Keratinocyte (primary cell): ENCODE measurements at regions not wholly inside any gene's neighbourhood (a gene's known extent, or its start where the extent isn't known, plus 50 kb on each side); places are given as distances from the start of the nearest gene placed in this dataset.

ENCODE experiments used
- DNase-seq: peaks from one replicate; pipeline ENCODE4 v3.0.0-alpha.2; 2011; ENCODE audit warnings: low read depth, missing footprints, low spot score
- FAIRE-seq: peaks from 2 replicates; lab custom pipeline; 2011; peaks lifted over from hg19 to GRCh38; lab: Jason Lieb, UNC
- H2AFZ ChIP-seq: 2 replicates; pipeline ENCODE4 v1.6.0; 2012; ENCODE audit warnings: low read length, control low read depth, inconsistent platforms; ENCODE audit not compliant: control insufficient read depth
- H3K27ac ChIP-seq: 2 replicates; pipeline ENCODE4 v1.5.1; 2011; ENCODE audit warnings: low read length; ENCODE audit not compliant: control insufficient read depth, insufficient read depth
- H3K27me3 ChIP-seq: 3 replicates; pipeline ENCODE4 v1.6.0; 2011; ENCODE audit warnings: low read length; ENCODE audit not compliant: control insufficient read depth, insufficient read depth; ENCODE audit errors: extremely low read depth
- H3K36me3 ChIP-seq, 2 experiments: 2 replicates in 1 of 2; 3 replicates in 1 of 2; pipeline ENCODE4 v1.5.1; 2011; ENCODE audit warnings: low read length in 2 of 2, mild to moderate bottlenecking in 1 of 2; ENCODE audit not compliant: control insufficient read depth in 2 of 2, insufficient read depth in 2 of 2; ENCODE audit errors: extremely low read depth in 1 of 2
- H3K4me1 ChIP-seq: 3 replicates; pipeline ENCODE4 v1.5.1; 2011; ENCODE audit warnings: low read length; ENCODE audit not compliant: control insufficient read depth, insufficient read depth; ENCODE audit errors: extremely low read depth
- H3K4me2 ChIP-seq: 3 replicates; pipeline ENCODE4 v1.6.0; 2011; ENCODE audit warnings: low read depth, low read length; ENCODE audit not compliant: control insufficient read depth, insufficient read depth; ENCODE audit errors: extremely low read depth
- H3K4me3 ChIP-seq, 3 experiments: fragments of 200-600 bp in 1 of 3; sonication (generic) in 1 of 3; 2 replicates in 2 of 3; 3 replicates in 1 of 3; pipeline ENCODE4 v1.5.1; 2011 to 2016; ENCODE audit warnings: low read length in 3 of 3, mild to moderate bottlenecking in 3 of 3, control low read depth in 2 of 3, inconsistent platforms in 1 of 3, low read depth in 1 of 3, mixed read lengths in 1 of 3, mixed run types in 1 of 3, moderate library complexity in 1 of 3; ENCODE audit not compliant: control insufficient read depth in 2 of 3, insufficient read depth in 2 of 3; ENCODE audit errors: extremely low read depth in 1 of 3
- H3K79me2 ChIP-seq: 2 replicates; pipeline ENCODE4 v1.6.0; 2012; ENCODE audit warnings: low read length; ENCODE audit not compliant: control insufficient read depth, insufficient read depth
- H3K9ac ChIP-seq: 3 replicates; pipeline ENCODE4 v1.6.0; 2011; ENCODE audit warnings: low read length; ENCODE audit not compliant: control insufficient read depth, insufficient read depth; ENCODE audit errors: extremely low read depth
- H3K9me1 ChIP-seq: 3 replicates; pipeline ENCODE4 v1.6.0; 2011; ENCODE audit warnings: low read length; ENCODE audit not compliant: control insufficient read depth, insufficient read depth; ENCODE audit errors: extremely low read depth
- H3K9me3 ChIP-seq: 2 replicates; pipeline ENCODE4 v1.5.1; 2012; ENCODE audit warnings: low read depth, low read length; ENCODE audit not compliant: control insufficient read depth
- H4K20me1 ChIP-seq: 3 replicates; pipeline ENCODE4 v1.6.0; 2011; ENCODE audit warnings: low read length; ENCODE audit not compliant: control insufficient read depth, insufficient read depth; ENCODE audit errors: extremely low read depth
- EZH2 ChIP-seq: IDR thresholded peaks from one replicate; pipeline ENCODE4 v1.6.1; 2012; ENCODE audit warnings: inconsistent platforms, mild to moderate bottlenecking, low read length, moderate library complexity
- dilution Hi-C: fragments of 300-500 bp; cut with MboI; formaldehyde crosslinking; loops from one replicate; pipeline ENCODE4 v1.7.0; 2020; ENCODE audit warnings: low sequenced_read_pairs; ENCODE audit not compliant: extremely low pct_ligation_motif_present
- TF ChIP-seq, protein P1 (sequence below), 3 experiments: IDR thresholded peaks in 1 of 3; conservative IDR thresholded peaks in 1 of 3; optimal IDR thresholded peaks in 1 of 3; 2 replicates in 2 of 3; 3 replicates in 1 of 3; pipeline versions ENCODE3 to v1.5.1; 2011; ENCODE audit warnings: low read length in 3 of 3, mild to moderate bottlenecking in 3 of 3, moderate library complexity in 2 of 3, control low read depth in 1 of 3, inconsistent platforms in 1 of 3; ENCODE audit not compliant: insufficient read depth in 2 of 3; ENCODE audit errors: extremely low read depth in 1 of 3

DNA sequence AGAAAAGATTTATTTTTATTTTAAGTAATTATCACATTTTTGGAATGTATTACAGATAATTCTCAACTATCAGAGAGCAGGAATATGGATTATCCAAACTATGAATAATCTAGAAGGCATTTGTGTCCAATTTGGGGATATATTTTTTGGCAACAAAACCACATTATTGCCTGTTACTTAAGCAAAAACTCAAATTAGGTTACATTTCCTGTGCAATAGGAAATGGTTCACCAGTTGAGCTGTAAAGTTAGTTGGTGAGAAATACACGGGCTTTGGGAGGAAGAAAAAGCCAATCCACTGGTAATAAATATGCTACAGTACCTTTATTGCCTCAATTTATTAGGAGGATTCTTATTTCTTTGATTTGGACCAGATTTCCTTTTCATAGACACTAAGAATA is 1075.2 kb downstream of the PCDH9 start:
- Histone ChIP-seq H3K36me3 (no peaks in the 10 kb centered on the region), H3K4me3 (no peak overlapping the region), H3K27me3 (no peaks in the 10 kb centered on the region), H3K79me2 (no peaks in the 10 kb centered on the region), H3K9ac (no peak overlapping the region), H3K4me2 (no peak overlapping the region), H4K20me1 (no peaks in the 10 kb centered on the region), H3K27ac (no peak overlapping the region), H2AFZ (no peak overlapping the region), H3K4me1 (no peaks in the 10 kb centered on the region), H3K9me1 (no peaks in the 10 kb centered on the region), H3K9me3 (no peaks in the 10 kb centered on the region)
- TF ChIP-seq, protein P1, sequence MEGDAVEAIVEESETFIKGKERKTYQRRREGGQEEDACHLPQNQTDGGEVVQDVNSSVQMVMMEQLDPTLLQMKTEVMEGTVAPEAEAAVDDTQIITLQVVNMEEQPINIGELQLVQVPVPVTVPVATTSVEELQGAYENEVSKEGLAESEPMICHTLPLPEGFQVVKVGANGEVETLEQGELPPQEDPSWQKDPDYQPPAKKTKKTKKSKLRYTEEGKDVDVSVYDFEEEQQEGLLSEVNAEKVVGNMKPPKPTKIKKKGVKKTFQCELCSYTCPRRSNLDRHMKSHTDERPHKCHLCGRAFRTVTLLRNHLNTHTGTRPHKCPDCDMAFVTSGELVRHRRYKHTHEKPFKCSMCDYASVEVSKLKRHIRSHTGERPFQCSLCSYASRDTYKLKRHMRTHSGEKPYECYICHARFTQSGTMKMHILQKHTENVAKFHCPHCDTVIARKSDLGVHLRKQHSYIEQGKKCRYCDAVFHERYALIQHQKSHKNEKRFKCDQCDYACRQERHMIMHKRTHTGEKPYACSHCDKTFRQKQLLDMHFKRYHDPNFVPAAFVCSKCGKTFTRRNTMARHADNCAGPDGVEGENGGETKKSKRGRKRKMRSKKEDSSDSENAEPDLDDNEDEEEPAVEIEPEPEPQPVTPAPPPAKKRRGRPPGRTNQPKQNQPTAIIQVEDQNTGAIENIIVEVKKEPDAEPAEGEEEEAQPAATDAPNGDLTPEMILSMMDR (optimal IDR thresholded peaks at IDR 0.05 in 1 of 3, IDR thresholded peaks at IDR 0.05 in 1 of 3, conservative IDR thresholded peaks at IDR 0.05 in 1 of 3; ENCODE audit: extremely low read depth in 1 of 3, insufficient read depth in 2 of 3, low read length in 3 of 3), result no peak
- no peak for TF ChIP-seq EZH2
- dilution Hi-C loops, result no loop called here
- DNase-seq (no peak), FAIRE-seq (no peak)

DNA sequence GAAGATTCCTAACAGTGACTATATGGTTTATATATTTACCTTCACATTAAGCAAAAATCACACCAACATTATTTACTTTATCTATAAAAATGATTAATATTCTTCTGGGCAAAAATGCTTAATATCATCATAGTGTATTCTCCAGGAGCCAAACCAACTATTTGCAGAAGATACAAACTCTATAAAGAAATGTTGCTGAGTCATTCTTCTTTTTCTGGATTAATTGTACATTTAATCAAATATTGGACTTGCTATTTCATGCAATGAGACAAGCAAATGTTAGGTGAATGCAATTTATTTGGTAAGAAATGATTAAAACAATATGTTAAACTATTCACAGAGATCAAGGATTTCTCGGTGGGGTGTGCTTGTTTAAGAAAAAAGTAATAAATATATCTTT is 1075.8 kb downstream of the PCDH9 start:
- no peaks in the 10 kb centered on the region for H3K4me1 ChIP-seq
- no peaks in the 10 kb centered on the region for H3K27me3 ChIP-seq
- TF ChIP-seq, protein P1 (optimal IDR thresholded peaks at IDR 0.05 in 1 of 3, IDR thresholded peaks at IDR 0.05 in 1 of 3, conservative IDR thresholded peaks at IDR 0.05 in 1 of 3; ENCODE audit: extremely low read depth in 1 of 3, insufficient read depth in 2 of 3, low read length in 3 of 3), result no peak
- no peak for TF ChIP-seq EZH2
- no peaks in the 10 kb centered on the region for H4K20me1 ChIP-seq
- H3K4me3 ChIP-seq, result no peak overlapping the region
- dilution Hi-C loops, result no loop called here
- FAIRE-seq (no peak), DNase-seq (no peak)
- no peak overlapping the region for H3K4me2 ChIP-seq
- H3K9me3 ChIP-seq, result no peaks in the 10 kb centered on the region
- no peak overlapping the region for H3K9ac ChIP-seq
- H3K9me1 ChIP-seq, result no peaks in the 10 kb centered on the region
- no peaks in the 10 kb centered on the region for H3K79me2 ChIP-seq
- H3K36me3 ChIP-seq, result no peaks in the 10 kb centered on the region
- no peak overlapping the region for H3K27ac ChIP-seq
- H2AFZ ChIP-seq, result no peak overlapping the region
